SK-N-SH treated with all-trans-retinoic acid at 6 μM for 48 hours (cell line): ENCODE measurements at regions not wholly inside any gene's neighbourhood (a gene's known extent, or its start where the extent isn't known, plus 50 kb on each side); places are given as distances from the start of the nearest gene placed in this dataset.
A peak's percentile ranks its signal among the peaks of the same experiment; 100 is the strongest.

Source experiments
- ATAC-seq: fragments of 200-7000 bp; cut with Tn5 transposase; 3 replicates; pipeline ENCODE4 v1.9.1; 2020; ENCODE audit warnings: mild to moderate bottlenecking, moderate library complexity
- ARNTL ChIP-seq: fragments of 450-650 bp; formaldehyde crosslinking; IDR thresholded peaks from 2 replicates; pipeline ENCODE4 v1.5.0; 2020; ENCODE audit warnings: low read depth, mild to moderate bottlenecking, moderate library complexity, borderline replicate concordance
- CREB5 ChIP-seq: fragments of 250-450 bp; sonication (Bioruptor Pico); IDR thresholded peaks from 2 replicates; pipeline ENCODE4 v1.5.1; 2020; ENCODE audit warnings: low read depth, mild to moderate bottlenecking, moderate library complexity
- CSRNP3 ChIP-seq: fragments of 250-450 bp; sonication (Bioruptor Pico); IDR thresholded peaks from 2 replicates; pipeline ENCODE4 v1.5.1; 2021; ENCODE audit warnings: mild to moderate bottlenecking, moderate library complexity
- GLIS3 ChIP-seq: fragments of 250-450 bp; sonication (Bioruptor Pico); IDR thresholded peaks from 2 replicates; pipeline ENCODE4 v1.5.0; 2020; ENCODE audit warnings: mild to moderate bottlenecking, moderate library complexity
- OSR1 ChIP-seq: fragments of 250-450 bp; sonication (Bioruptor Pico); IDR thresholded peaks from 2 replicates; pipeline ENCODE4 v1.8.0; 2022; ENCODE audit warnings: moderate library complexity, mild to moderate bottlenecking, inconsistent platforms
- PATZ1 ChIP-seq: fragments of 250-450 bp; sonication (Bioruptor Pico); IDR thresholded peaks from 2 replicates; pipeline ENCODE4 v1.8.0; 2020; ENCODE audit warnings: mild to moderate bottlenecking, moderate library complexity, borderline replicate concordance
- PPARA ChIP-seq: fragments of 250-450 bp; sonication (Bioruptor Pico); IDR thresholded peaks from 2 replicates; pipeline ENCODE4 v1.5.0; 2020; ENCODE audit warnings: mild to moderate bottlenecking, borderline replicate concordance
- RARB ChIP-seq: fragments of 250-450 bp; sonication (Bioruptor Pico); IDR thresholded peaks from 2 replicates; pipeline ENCODE4 v1.8.0; 2021; ENCODE audit warnings: mild to moderate bottlenecking, moderate library complexity
- SNAI2 ChIP-seq: fragments of 250-450 bp; sonication (Bioruptor Pico); IDR thresholded peaks from 2 replicates; pipeline ENCODE4 v1.5.0; 2020; ENCODE audit warnings: mild to moderate bottlenecking, moderate library complexity
- TCF4 ChIP-seq: fragments of 250-450 bp; sonication (Bioruptor Pico); IDR thresholded peaks from 2 replicates; pipeline ENCODE4 v1.8.0; 2021; ENCODE audit warnings: mild to moderate bottlenecking, moderate library complexity, borderline replicate concordance
- ZC3H10 ChIP-seq: fragments of 250-450 bp; sonication (Bioruptor Pico); IDR thresholded peaks from 2 replicates; pipeline ENCODE4 v1.5.1; 2021; ENCODE audit warnings: mild to moderate bottlenecking, moderate library complexity
- ZFP3 ChIP-seq: fragments of 250-450 bp; sonication (Bioruptor Pico); IDR thresholded peaks from 2 replicates; pipeline ENCODE4 v1.5.0; 2020; ENCODE audit warnings: mild to moderate bottlenecking, moderate library complexity
- ZNF70 ChIP-seq: fragments of 450-650 bp; formaldehyde crosslinking; IDR thresholded peaks from 2 replicates; pipeline ENCODE4 v1.5.0; 2020; ENCODE audit warnings: mild to moderate bottlenecking, moderate library complexity
- ZNF8 ChIP-seq: fragments of 450-650 bp; formaldehyde crosslinking; IDR thresholded peaks from 2 replicates; pipeline ENCODE4 v1.5.0; 2020; ENCODE audit warnings: mild to moderate bottlenecking, moderate library complexity
- TF ChIP-seq, protein P1 (sequence below): fragments of 250-450 bp; sonication (Bioruptor Pico); IDR thresholded peaks from 2 replicates; pipeline ENCODE4 v1.8.0; 2021; ENCODE audit warnings: low read depth, mild to moderate bottlenecking, moderate library complexity, borderline replicate concordance

DNA sequence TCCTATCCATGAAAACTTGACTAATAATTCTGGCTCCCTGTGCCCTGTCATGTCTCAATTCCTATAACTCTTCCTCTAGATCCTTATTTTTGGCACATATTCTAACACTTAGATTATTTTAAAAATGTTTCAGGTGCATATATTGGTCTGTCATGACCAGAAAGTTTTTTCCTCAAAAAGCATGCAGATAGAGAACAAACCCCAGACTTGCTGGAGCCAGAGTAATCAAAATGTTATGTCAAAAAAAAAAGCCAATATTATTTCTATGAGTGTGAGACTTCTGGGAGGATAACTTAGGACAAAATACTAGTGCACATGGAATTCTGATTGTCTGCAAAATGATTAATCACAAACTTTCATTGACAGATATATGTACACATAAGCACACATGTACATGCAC is 135.1 kb upstream of the MROH9 start:
- TF ChIP-seq CSRNP3 (CRISPR knock-in tag): no peak
- no peak for TF ChIP-seq GLIS3 (CRISPR knock-in tag)
- TF ChIP-seq PPARA (CRISPR knock-in tag): no peak
- TF ChIP-seq, protein P1, sequence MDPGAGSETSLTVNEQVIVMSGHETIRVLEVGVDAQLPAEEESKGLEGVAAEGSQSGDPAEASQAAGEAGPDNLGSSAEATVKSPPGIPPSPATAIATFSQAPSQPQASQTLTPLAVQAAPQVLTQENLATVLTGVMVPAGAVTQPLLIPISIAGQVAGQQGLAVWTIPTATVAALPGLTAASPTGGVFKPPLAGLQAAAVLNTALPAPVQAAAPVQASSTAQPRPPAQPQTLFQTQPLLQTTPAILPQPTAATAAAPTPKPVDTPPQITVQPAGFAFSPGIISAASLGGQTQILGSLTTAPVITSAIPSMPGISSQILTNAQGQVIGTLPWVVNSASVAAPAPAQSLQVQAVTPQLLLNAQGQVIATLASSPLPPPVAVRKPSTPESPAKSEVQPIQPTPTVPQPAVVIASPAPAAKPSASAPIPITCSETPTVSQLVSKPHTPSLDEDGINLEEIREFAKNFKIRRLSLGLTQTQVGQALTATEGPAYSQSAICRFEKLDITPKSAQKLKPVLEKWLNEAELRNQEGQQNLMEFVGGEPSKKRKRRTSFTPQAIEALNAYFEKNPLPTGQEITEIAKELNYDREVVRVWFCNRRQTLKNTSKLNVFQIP (CRISPR knock-in tag): no peak
- no peak for TF ChIP-seq ZNF8 (CRISPR knock-in tag)
- TF ChIP-seq RARB (CRISPR knock-in tag): no peak
- TF ChIP-seq SNAI2 (CRISPR knock-in tag): no peak
- TF ChIP-seq ZFP3 (CRISPR knock-in tag): no peak
- TF ChIP-seq PATZ1 (CRISPR knock-in tag): no peak
- no peak for TF ChIP-seq ZC3H10 (CRISPR knock-in tag)
- TF ChIP-seq ZNF70 (CRISPR knock-in tag): no peak
- TF ChIP-seq CREB5: no peak
- no peak for TF ChIP-seq OSR1 (CRISPR knock-in tag)
- peak; percentile 62 for ATAC-seq

DNA sequence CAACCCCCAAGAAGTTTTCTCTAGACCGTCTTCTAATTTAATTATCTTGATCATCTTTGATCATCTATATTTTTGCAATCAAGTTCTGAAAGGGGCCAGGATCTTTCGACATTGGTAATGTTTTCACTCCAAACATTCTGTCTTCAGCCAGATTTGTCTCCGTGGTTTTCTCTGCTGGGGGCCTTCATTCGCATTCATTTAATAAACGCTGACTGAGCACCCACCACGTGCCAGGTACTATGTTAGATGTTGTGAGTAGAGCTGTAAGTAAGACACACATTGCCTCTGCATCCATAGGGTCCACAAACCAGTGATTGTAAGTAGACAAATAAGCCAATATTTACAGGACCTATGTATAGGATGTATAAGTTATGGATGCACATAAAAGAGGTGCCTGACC is 134.5 kb upstream of the MROH9 start:
- TF ChIP-seq OSR1 (CRISPR knock-in tag): no peak
- TF ChIP-seq RARB (CRISPR knock-in tag): no peak
- no peak for TF ChIP-seq PATZ1 (CRISPR knock-in tag)
- no peak for TF ChIP-seq ZC3H10 (CRISPR knock-in tag)
- TF ChIP-seq CREB5: no peak
- TF ChIP-seq, protein P1 (CRISPR knock-in tag): no peak
- TF ChIP-seq CSRNP3 (CRISPR knock-in tag): no peak
- no peak for TF ChIP-seq GLIS3 (CRISPR knock-in tag)
- TF ChIP-seq ZNF70 (CRISPR knock-in tag): no peak
- no peak for TF ChIP-seq ARNTL (CRISPR knock-in tag)
- peak; percentile 14 for ATAC-seq

DNA sequence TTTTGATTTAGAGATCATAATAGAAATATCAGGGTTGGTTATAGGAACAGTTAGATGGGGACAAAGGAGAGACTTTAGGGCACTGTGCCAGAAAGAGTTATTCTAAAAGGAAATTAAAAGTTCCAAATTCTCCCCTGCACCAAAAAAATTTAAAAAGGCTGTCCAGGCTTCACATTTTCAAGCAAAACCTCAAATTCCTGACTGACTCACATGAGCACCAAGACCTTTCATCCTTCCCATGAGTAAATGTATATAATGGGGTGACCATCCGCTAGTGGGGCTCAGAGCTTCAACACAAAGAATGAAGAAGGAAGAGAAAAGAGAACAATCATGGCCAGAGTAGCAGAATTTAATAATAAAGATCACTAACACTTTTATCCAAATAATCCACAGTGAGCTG is 131.6 kb upstream of the MROH9 start:
- ATAC-seq: no peak
- no peak for TF ChIP-seq TCF4
- no peak for TF ChIP-seq PATZ1 (CRISPR knock-in tag)
- TF ChIP-seq ZNF70 (CRISPR knock-in tag): no peak
- no peak for TF ChIP-seq RARB (CRISPR knock-in tag)
- no peak for TF ChIP-seq OSR1 (CRISPR knock-in tag)
- TF ChIP-seq CREB5: no peak
- TF ChIP-seq CSRNP3 (CRISPR knock-in tag): no peak
- TF ChIP-seq ZC3H10 (CRISPR knock-in tag): no peak
- TF ChIP-seq ZFP3 (CRISPR knock-in tag): no peak
